Right lobe of liver (tissue), 6 donors: ENCODE measurements at regions not wholly inside any gene's neighbourhood (a gene's known extent, or its start where the extent isn't known, plus 50 kb on each side); places are given as distances from the start of the nearest gene placed in this dataset.

Experiments used
- ATAC-seq, 4 donors: fragments of 200-7000 bp; cut with Tn5 transposase; one replicate each; pipeline ENCODE4 v1.9.1; 2020; ENCODE audit warnings: mild to moderate bottlenecking in 4 of 4, moderate library complexity in 4 of 4
- DNase-seq, 3 donors: peaks; one replicate each; pipeline ENCODE4 v3.0.0-alpha.2; 2020
- H3K27ac ChIP-seq, 3 donors: fragments of 200-600 bp; one replicate each; pipeline ENCODE4 v1.8.0; 2022
- H3K27me3 ChIP-seq, 2 donors: fragments of 200-600 bp; one replicate each; pipeline ENCODE4 v1.8.0; 2022
- H3K36me3 ChIP-seq, 4 donors: fragments of 200-600 bp; sonication (generic) in 1 of 4; one replicate each; pipeline versions ENCODE4 v1.5.1 to v1.8.0; 2017 to 2022; ENCODE audit warnings: control low read depth in 1 of 4
- H3K4me1 ChIP-seq, 4 donors: fragments of 200-600 bp; sonication (generic) in 1 of 4; one replicate each; pipeline versions ENCODE4 v1.5.1 to v1.8.0; 2017 to 2022; ENCODE audit warnings: control low read depth in 1 of 4
- H3K4me3 ChIP-seq, 3 donors: fragments of 200-600 bp; one replicate each; pipeline ENCODE4 v1.8.0; 2022
- H3K9me3 ChIP-seq, 4 donors: fragments of 200-600 bp; sonication (generic) in 1 of 4; one replicate each; pipeline versions ENCODE4 v1.5.1 to v1.8.0; 2017 to 2022; ENCODE audit warnings: control low read depth in 1 of 4
- POLR2A ChIP-seq: fragments of 450-650 bp; IDR thresholded peaks from one replicate; pipeline ENCODE4 v1.6.1; 2017; ENCODE audit warnings: antibody characterized with exemption, mild to moderate bottlenecking
- WGBS: methylation state at CpG from one replicate; pipeline ENCODE4 v1.1.6; 2018; ENCODE audit warnings: low coverage, low lambda C conversion rate; ENCODE audit not compliant: insufficient coverage; ENCODE audit errors: missing lambda C conversion rate; 5-methylcytosine and 5-hydroxymethylcytosine counted together
- intact Hi-C, 2 donors: fragments of 100-400 bp; cut with DNase I; formaldehyde crosslinking; loops; one replicate each; pipeline versions ENCODE4 v1.11.2 to v1.14.1; 2022
- TF ChIP-seq, protein P1 (sequence below), 4 donors: fragments of 200-600 bp in 3 of 4; fragments of 450-650 bp in 1 of 4; IDR thresholded peaks; one replicate each; pipeline versions ENCODE4 v1.5.1 to v1.8.0; 2016 to 2022; ENCODE audit warnings: antibody characterized with exemption in 4 of 4, mild to moderate bottlenecking in 2 of 4
- donor health status: DM: no; HTN: yes; CAD: no.
- donor health status: DM: no; HTN: no; CAD: no.
- donor health status: DM: no; HTN: no; CAD: no.
- donor health status: DM: no; HTN: yes; CAD: no.
- donor health status: DM: no; HTN: yes; CAD: no.

DNA sequence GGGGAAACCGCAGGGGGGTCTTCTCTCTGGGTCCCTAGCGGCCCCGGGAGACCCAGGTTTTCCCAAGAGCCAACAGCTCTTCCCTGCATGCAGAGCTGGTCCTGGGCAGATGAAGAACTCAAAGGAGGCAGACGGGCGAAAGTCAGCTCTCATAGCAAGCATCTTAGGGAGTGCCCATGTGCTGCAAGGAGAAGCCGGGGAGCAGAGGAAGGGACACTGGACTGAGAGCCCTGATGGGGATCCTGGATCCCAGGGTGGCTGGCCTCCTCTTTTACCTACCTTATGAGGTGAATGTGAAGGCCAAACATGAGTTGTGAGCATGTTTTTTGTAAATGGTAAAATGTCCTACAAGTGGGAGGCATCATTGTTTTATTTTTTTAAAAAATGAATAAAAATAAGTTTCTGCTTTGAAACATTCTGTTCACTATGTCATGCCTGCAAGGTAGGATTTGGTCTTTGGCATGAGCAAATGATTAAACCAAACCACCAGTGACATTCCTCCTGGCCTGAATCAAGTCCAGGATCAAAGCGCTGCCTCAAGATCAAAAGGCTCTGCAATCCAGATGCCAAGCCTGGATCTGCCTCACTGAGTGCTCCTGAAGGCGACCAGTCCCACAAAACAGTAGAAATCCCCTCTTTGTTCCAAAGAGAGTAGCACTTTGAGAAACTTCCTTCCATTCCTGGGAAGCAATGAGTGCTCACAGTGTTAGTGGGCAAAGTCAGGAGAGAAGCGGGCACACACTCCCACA, 92.2 kb upstream of the SERP2 start:
- DNase-seq (peak in 1 of 3 donors; percentile 65), ATAC-seq (peak; percentile 75 to 87 (median 80))
- Histone ChIP-seq H3K27me3 (no peaks in the 10 kb centered on the region), H3K9me3 (no peaks in the 10 kb centered on the region), H3K4me1 (peaks cover 0 to 24% (median 5%) of the 10 kb centered on the region in 4 donors), H3K36me3 (no peaks in the 10 kb centered on the region), H3K4me3 (no peak overlapping the region), H3K27ac (peak overlapping the region in 1 of 3 donors; percentile 18)
- TF ChIP-seq, protein P1, sequence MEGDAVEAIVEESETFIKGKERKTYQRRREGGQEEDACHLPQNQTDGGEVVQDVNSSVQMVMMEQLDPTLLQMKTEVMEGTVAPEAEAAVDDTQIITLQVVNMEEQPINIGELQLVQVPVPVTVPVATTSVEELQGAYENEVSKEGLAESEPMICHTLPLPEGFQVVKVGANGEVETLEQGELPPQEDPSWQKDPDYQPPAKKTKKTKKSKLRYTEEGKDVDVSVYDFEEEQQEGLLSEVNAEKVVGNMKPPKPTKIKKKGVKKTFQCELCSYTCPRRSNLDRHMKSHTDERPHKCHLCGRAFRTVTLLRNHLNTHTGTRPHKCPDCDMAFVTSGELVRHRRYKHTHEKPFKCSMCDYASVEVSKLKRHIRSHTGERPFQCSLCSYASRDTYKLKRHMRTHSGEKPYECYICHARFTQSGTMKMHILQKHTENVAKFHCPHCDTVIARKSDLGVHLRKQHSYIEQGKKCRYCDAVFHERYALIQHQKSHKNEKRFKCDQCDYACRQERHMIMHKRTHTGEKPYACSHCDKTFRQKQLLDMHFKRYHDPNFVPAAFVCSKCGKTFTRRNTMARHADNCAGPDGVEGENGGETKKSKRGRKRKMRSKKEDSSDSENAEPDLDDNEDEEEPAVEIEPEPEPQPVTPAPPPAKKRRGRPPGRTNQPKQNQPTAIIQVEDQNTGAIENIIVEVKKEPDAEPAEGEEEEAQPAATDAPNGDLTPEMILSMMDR (IDR thresholded peaks at IDR 0.05), result no peak
- TF ChIP-seq POLR2A, result no peak
- 58% methylated on average over 7 of the region's 9 CpGs for WGBS
- intact Hi-C loops, result no loop called here

DNA sequence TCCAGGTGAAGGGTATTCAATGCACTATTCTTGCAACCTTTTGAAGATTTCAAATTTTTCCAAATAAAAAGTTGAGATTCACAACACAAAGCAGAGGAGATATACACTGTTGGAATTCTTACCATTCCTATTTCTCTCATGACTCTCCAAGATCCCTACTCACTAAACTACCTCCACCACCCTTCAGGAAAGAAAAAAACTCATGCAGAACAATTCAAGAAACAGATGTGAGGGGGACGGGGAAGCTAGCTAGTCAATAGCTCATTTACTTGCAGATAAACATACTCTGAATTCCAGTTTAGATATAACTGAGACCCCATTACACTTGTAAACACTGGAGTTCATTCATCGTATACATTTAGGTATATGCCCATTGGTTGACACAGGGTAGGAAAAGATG, 90.0 kb upstream of the SERP2 start:
- no peak for DNase-seq

DNA sequence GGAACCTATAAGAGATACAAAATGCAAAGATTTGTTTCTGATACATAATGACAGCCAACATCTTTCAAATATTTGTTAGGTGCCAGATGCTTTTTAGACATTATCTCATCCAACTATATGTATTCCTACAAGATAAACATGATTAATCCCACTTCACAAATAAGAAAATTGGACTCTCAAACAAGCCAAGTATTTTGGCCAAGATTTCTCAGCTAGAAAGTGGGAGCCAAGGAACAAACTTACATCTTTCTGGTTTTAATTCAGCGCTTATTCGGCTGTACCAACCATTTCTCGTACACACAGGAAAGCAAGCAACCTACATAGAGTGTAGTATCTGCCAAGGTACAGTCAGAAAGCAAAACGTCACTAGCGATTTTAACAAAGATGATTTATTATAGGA, 85.7 kb upstream of the SERP2 start:
- DNase-seq (no peak), ATAC-seq (no peak)
- TF ChIP-seq, protein P1 (IDR thresholded peaks at IDR 0.05), result no peak
- no peak for TF ChIP-seq POLR2A
- H3K9me3 ChIP-seq, result no peaks in the 10 kb centered on the region
- no peak overlapping the region for H3K4me3 ChIP-seq
- WGBS, result 61% methylated on average over 5 of the region's 5 CpGs
- no peaks in the 10 kb centered on the region for H3K36me3 ChIP-seq
- no peak overlapping the region for H3K27ac ChIP-seq
- no peaks in the 10 kb centered on the region for H3K4me1 ChIP-seq
- intact Hi-C loops, result no loop called here
- H3K27me3 ChIP-seq, result no peaks in the 10 kb centered on the region

More for the DNA sequence above, 90.0 kb upstream of the SERP2 start:
- intact Hi-C loops, result no loop called here
- Histone ChIP-seq H3K9me3 (no peaks in the 10 kb centered on the region), H3K36me3 (no peaks in the 10 kb centered on the region), H3K4me1 (peaks cover 0 to 14% (median 3%) of the 10 kb centered on the region in 4 donors), H3K27ac (no peak overlapping the region), H3K27me3 (no peaks in the 10 kb centered on the region), H3K4me3 (no peak overlapping the region)
- no peak for ATAC-seq
- TF ChIP-seq, protein P1 (IDR thresholded peaks at IDR 0.05), result no peak
- no peak for TF ChIP-seq POLR2A
- 79% methylated on average over 2 of the region's 2 CpGs for WGBS

DNA sequence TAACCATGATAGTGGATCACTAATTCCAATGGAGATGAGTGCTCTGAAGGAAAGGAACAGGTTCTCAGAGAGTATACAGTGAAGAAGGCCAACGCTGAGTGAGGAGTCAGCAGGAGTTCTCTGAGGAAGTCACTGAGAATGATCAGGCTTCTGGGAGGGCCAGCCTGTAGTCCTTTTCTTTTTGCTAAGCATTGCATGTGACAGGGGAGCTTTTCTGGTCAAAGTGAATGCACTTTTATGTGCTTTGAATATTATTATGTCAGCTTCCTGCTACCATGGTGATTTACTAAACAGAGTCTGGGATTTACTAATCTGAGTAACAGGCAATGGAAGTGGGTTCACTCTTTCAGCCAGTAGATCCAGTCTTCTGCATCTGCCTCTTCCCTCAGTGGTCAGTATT, 81.1 kb upstream of the SERP2 start:
- H3K9me3 ChIP-seq, result no peaks in the 10 kb centered on the region
- DNase-seq (no peak), ATAC-seq (no peak)
- H3K36me3 ChIP-seq, result no peaks in the 10 kb centered on the region
- H3K4me1 ChIP-seq, result peaks cover 0 to 19% (median 4%) of the 10 kb centered on the region in 4 donors
- TF ChIP-seq, protein P1 (IDR thresholded peaks at IDR 0.05), result no peak
- TF ChIP-seq POLR2A, result no peak
- intact Hi-C loops, result no loop called here
- 50% methylated on average over 1 of the region's 1 CpG for WGBS
- H3K4me3 ChIP-seq, result no peak overlapping the region
- no peak overlapping the region for H3K27ac ChIP-seq
- H3K27me3 ChIP-seq, result no peaks in the 10 kb centered on the region
